IMR-90 (cell line): ENCODE measurements at regions not wholly inside any gene's neighbourhood (a gene's known extent, or its start where the extent isn't known, plus 50 kb on each side); places are given as distances from the start of the nearest gene placed in this dataset.

Experiments used
- ATAC-seq: fragments of 200-7000 bp; cut with Tn5 transposase; 2 replicates; pipeline ENCODE4 v1.9.1; 2020; ENCODE audit warnings: low read depth, mild to moderate bottlenecking, moderate library complexity
- BruUV-seq: library from RNA; stranded (reverse); fragments of 400-500 nt; replicated peaks from 2 replicates; lab custom pipeline; 2021; lab: Mats Ljungman, UMichigan
- CTCF ChIA-PET: fragments of 300-600 bp; formaldehyde crosslinking; extraction: SDS; loops from one replicate; lab custom pipeline; 2021; ENCODE audit warnings: antibody characterized with exemption; lab: Yijun Ruan, JAX
- POLR2A ChIA-PET: fragments of 300-600 bp; sonication (Branson Sonifier 250); formaldehyde crosslinking; loops from one replicate; lab custom pipeline; 2022; ENCODE audit warnings: antibody characterized with exemption; ENCODE audit not compliant: unreplicated experiment; lab: Charles Lee
- DNase-seq: peaks from one replicate; pipeline ENCODE4 v3.0.0; 2013
- H2AFZ ChIP-seq: replicated peaks from 2 replicates; pipeline ENCODE3; 2013; ENCODE audit warnings: low read length, mild to moderate bottlenecking; ENCODE audit not compliant: poor library complexity
- H2AK5ac ChIP-seq: 2 replicates; pipeline ENCODE4 v1.6.1; 2013; ENCODE audit warnings: low read depth, low read length, inconsistent platforms
- H2AK9ac ChIP-seq: replicated peaks from 2 replicates; pipeline ENCODE3; 2013; ENCODE audit warnings: mild to moderate bottlenecking, low read depth, low read length, moderate library complexity; ENCODE audit not compliant: poor library complexity
- H2BK120ac ChIP-seq: 2 replicates; pipeline ENCODE4 v1.6.1; 2013; ENCODE audit warnings: low read depth, low read length, inconsistent platforms
- H2BK15ac ChIP-seq: 3 replicates; pipeline ENCODE4 v1.6.1; 2013; ENCODE audit warnings: low read depth, low read length, inconsistent platforms
- H2BK20ac ChIP-seq: 2 replicates; pipeline ENCODE4 v1.6.1; 2013; ENCODE audit warnings: low read depth, mild to moderate bottlenecking, inconsistent platforms, low read length, moderate library complexity
- H2BK5ac ChIP-seq: 2 replicates; pipeline ENCODE4 v1.6.1; 2013; ENCODE audit warnings: mild to moderate bottlenecking, low read depth, low read length, inconsistent platforms; ENCODE audit not compliant: poor library complexity, severe bottlenecking
- H3K14ac ChIP-seq: replicated peaks from 2 replicates; pipeline ENCODE4 v1.6.1; 2013; ENCODE audit warnings: low read depth, low read length, inconsistent platforms
- H3K18ac ChIP-seq: 2 replicates; pipeline ENCODE4 v1.6.1; 2013; ENCODE audit warnings: low read depth, low read length, control low read depth
- H3K23ac ChIP-seq: 2 replicates; pipeline ENCODE4 v1.6.1; 2013; ENCODE audit warnings: low read depth, low read length, inconsistent platforms
- H3K27ac ChIP-seq: 2 replicates; pipeline ENCODE4 v1.5.1; 2013; ENCODE audit warnings: mild to moderate bottlenecking, control low read depth, low read length; ENCODE audit not compliant: insufficient read depth
- H3K27me3 ChIP-seq: 2 replicates; pipeline ENCODE4 v1.6.1; 2013; ENCODE audit warnings: low read length; ENCODE audit not compliant: control insufficient read depth, insufficient read depth
- H3K36me3 ChIP-seq: 2 replicates; pipeline ENCODE4 v1.6.1; 2013; ENCODE audit warnings: low read length, mixed read lengths; ENCODE audit not compliant: control insufficient read depth, insufficient read depth
- H3K4ac ChIP-seq: 2 replicates; pipeline ENCODE4 v1.6.1; 2013; ENCODE audit warnings: low read depth, low read length, inconsistent platforms
- H3K4me1 ChIP-seq: 2 replicates; pipeline ENCODE4 v1.6.1; 2013; ENCODE audit warnings: low read length, mixed read lengths; ENCODE audit not compliant: control insufficient read depth, insufficient read depth
- H3K4me2 ChIP-seq: 2 replicates; pipeline ENCODE4 v1.6.1; 2013; ENCODE audit warnings: low read depth, mild to moderate bottlenecking, control low read depth, low read length, moderate library complexity
- H3K4me3 ChIP-seq: 2 replicates; pipeline ENCODE4 v1.5.1; 2013; ENCODE audit warnings: low read depth, mild to moderate bottlenecking, control low read depth, low read length, moderate library complexity; ENCODE audit not compliant: insufficient read depth
- H3K56ac ChIP-seq: 2 replicates; pipeline ENCODE4 v1.6.1; 2013; ENCODE audit warnings: low read length, inconsistent platforms; ENCODE audit not compliant: insufficient read depth; ENCODE audit errors: extremely low read depth
- H3K79me1 ChIP-seq, 2 experiments: 2 replicates each; pipeline ENCODE4 v1.6.1; 2013; ENCODE audit warnings: low read length in 2 of 2, inconsistent platforms in 1 of 2, low read depth in 1 of 2
- H3K9ac ChIP-seq: 2 replicates; pipeline ENCODE4 v1.6.1; 2013; ENCODE audit warnings: low read depth, low read length, control low read depth
- H3K9me1 ChIP-seq: 2 replicates; pipeline ENCODE4 v1.6.1; 2013; ENCODE audit warnings: low read length, inconsistent platforms; ENCODE audit not compliant: insufficient read depth
- H3K9me3 ChIP-seq: 2 replicates; pipeline ENCODE4 v1.6.1; 2013; ENCODE audit warnings: low read length; ENCODE audit not compliant: control insufficient read depth, insufficient read depth
- H4K20me1 ChIP-seq: 2 replicates; pipeline ENCODE4 v1.6.1; 2013; ENCODE audit warnings: low read length, inconsistent platforms; ENCODE audit not compliant: insufficient read depth
- H4K5ac ChIP-seq: 2 replicates; pipeline ENCODE4 v1.6.1; 2013; ENCODE audit warnings: mild to moderate bottlenecking, low read depth, low read length, control low read depth
- H4K8ac ChIP-seq, 2 experiments: 2 replicates each; pipeline ENCODE4 v1.6.1; 2013; ENCODE audit warnings: low read depth in 2 of 2, low read length in 2 of 2, control low read depth in 1 of 2, inconsistent platforms in 1 of 2
- H4K91ac ChIP-seq: 2 replicates; pipeline ENCODE4 v1.6.1; 2013; ENCODE audit warnings: low read depth, low read length, inconsistent platforms; ENCODE audit not compliant: insufficient read depth
- BHLHE40 ChIP-seq: fragments of 150-350 bp; IDR thresholded peaks from 2 replicates; pipeline ENCODE4 v1.6.1; 2016; ENCODE audit warnings: mild to moderate bottlenecking, low read depth, low read length
- CEBPB ChIP-seq: IDR thresholded peaks from 2 replicates; pipeline ENCODE4 v1.6.1; 2012; ENCODE audit warnings: low read depth, low read length, improper control_type of control experiment
- CTCF ChIP-seq: conservative IDR thresholded peaks from 2 replicates; pipeline ENCODE4 v1.5.1; 2012; ENCODE audit warnings: mild to moderate bottlenecking, low read depth, low read length, improper control_type of control experiment
- FOS ChIP-seq: fragments of 150-350 bp; IDR thresholded peaks from 2 replicates; pipeline ENCODE4 v1.6.1; 2016; ENCODE audit warnings: low read depth, low read length
- MAFK ChIP-seq: IDR thresholded peaks from 2 replicates; pipeline ENCODE4 v1.6.1; 2012; ENCODE audit warnings: low read depth, low read length, improper control_type of control experiment
- MAZ ChIP-seq: IDR thresholded peaks from 2 replicates; pipeline ENCODE4 v1.6.1; 2012; ENCODE audit warnings: low read depth, mild to moderate bottlenecking, low read length, improper control_type of control experiment, moderate library complexity, borderline replicate concordance
- MXI1 ChIP-seq: IDR thresholded peaks from 2 replicates; pipeline ENCODE4 v1.6.1; 2012; ENCODE audit warnings: low read depth, mild to moderate bottlenecking, low read length, moderate library complexity, borderline replicate concordance
- NFE2L2 ChIP-seq: fragments of 150-350 bp; IDR thresholded peaks from 2 replicates; pipeline ENCODE4 v1.6.1; 2016; ENCODE audit warnings: low read depth, mild to moderate bottlenecking, low read length
- POLR2A ChIP-seq: IDR thresholded peaks from 2 replicates; pipeline ENCODE4 v1.6.1; 2012; ENCODE audit warnings: mild to moderate bottlenecking, low read depth, low read length
- RCOR1 ChIP-seq: IDR thresholded peaks from 2 replicates; pipeline ENCODE4 v1.6.1; 2012; ENCODE audit warnings: mild to moderate bottlenecking, low read length, improper control_type of control experiment; ENCODE audit not compliant: insufficient replicate concordance
- RFX5 ChIP-seq: IDR thresholded peaks from 2 replicates; pipeline ENCODE4 v1.8.0; 2012; ENCODE audit warnings: low read depth, mild to moderate bottlenecking, low read length, moderate library complexity
- SMC3 ChIP-seq: fragments of 150-350 bp; IDR thresholded peaks from 2 replicates; pipeline ENCODE4 v1.6.1; 2016; ENCODE audit warnings: low read depth, mild to moderate bottlenecking, antibody characterized with exemption, low read length, moderate library complexity
- USF2 ChIP-seq: fragments of 150-350 bp; IDR thresholded peaks from 2 replicates; pipeline ENCODE4 v1.6.1; 2017; ENCODE audit warnings: mild to moderate bottlenecking, antibody characterized with exemption, low read length, low read depth
- WGBS, 2 experiments: methylation state at CpG; one replicate each; pipeline versions ENCODE4 v1.1.5 to v1.1.7; 2013; ENCODE audit warnings: missing lambda C conversion rate in 2 of 2; ENCODE audit not compliant: insufficient read length in 1 of 2; ENCODE audit errors: extremely low coverage in 2 of 2; 5-methylcytosine and 5-hydroxymethylcytosine counted together
- dilution Hi-C: fragments of 300-500 bp; cut with HindIII; formaldehyde crosslinking; loops from one replicate; pipeline ENCODE4 v1.14.3; 2018; ENCODE audit warnings: low sequenced_read_pairs; ENCODE audit not compliant: unreplicated experiment
- in situ Hi-C: fragments of 300-500 bp; cut with MboI; formaldehyde crosslinking; loops from 3 replicates; pipeline ENCODE4 v1.14.3; 2019; ENCODE audit warnings: low sequenced_read_pairs, inconsistent platforms, mixed read lengths
- intact Hi-C: fragments of 100-400 bp; cut with micrococcal nuclease; formaldehyde crosslinking; loops from 2 replicates; pipeline ENCODE4 v1.10.0; 2022

- Histone ChIP-seq H3K4me1 (peaks cover 10% of the 10 kb centered on the region), H3K18ac (peak overlapping the region; percentile 74; the same call in 1 of the 2 replicates), H3K36me3 (no peaks in the 10 kb centered on the region), H4K8ac (no peak overlapping the region), H4K20me1 (no peaks in the 10 kb centered on the region), H3K9me1 (peaks cover 12% of the 10 kb centered on the region; the same call in 1 of the 2 replicates), H3K9me3 (no peaks in the 10 kb centered on the region), H4K5ac (no peak overlapping the region), H3K4me2 (no peak overlapping the region), H3K27me3 (no peaks in the 10 kb centered on the region), H2BK15ac (peak overlapping the region; percentile 5; the same call in 1 of the 3 replicates), H3K56ac (no peak overlapping the region), H3K9ac (no peak overlapping the region), H4K91ac (peak overlapping the region; percentile 37), H3K79me1 (no peaks in the 10 kb centered on the region), H3K14ac (no peak overlapping the region), H3K23ac (no peak overlapping the region), H2AFZ (no peak overlapping the region), H2AK9ac (peak overlapping the region; percentile 47), H3K4ac (peak overlapping the region; percentile 66), H2BK20ac (peak overlapping the region; percentile 51), H2AK5ac (no peak overlapping the region), H2BK5ac (no peak overlapping the region), H3K27ac (no peak overlapping the region), H3K4me3 (no peak overlapping the region), H2BK120ac (peak overlapping the region; percentile 48)
- CTCF ChIA-PET, result no interaction called here
- no peak for ATAC-seq
- DNase-seq, result no peak
- dilution Hi-C loops (no loop called here), intact Hi-C loops (no loop called here), in situ Hi-C loops (loop anchor here (25.0 kb wide), 1 partner anchor 843 kb away; the partner anchor contains the start of gene ID2)
- TF ChIP-seq SMC3 (no peak), POLR2A (no peak), RCOR1 (no peak), CTCF (no peak), MAFK (no peak), FOS (no peak), MAZ (no peak), NFE2L2 (no peak), BHLHE40 (no peak), USF2 (no peak), MXI1 (no peak), RFX5 (no peak), CEBPB (no peak)
- BruUV-seq, result no TSS peak
- 60% methylated on average over 2 of the region's 9 CpGs; no CpG with 5 or more reads in 1 of the 2 experiments for WGBS, 2 experiments
- POLR2A ChIA-PET, result no interaction called here
Measured at GRCh38 chr2:7844414-7844965, 837.4 kb upstream of the ID2 start.
